ENCODE measurements at regions not wholly inside any gene's neighbourhood (a gene's known extent, or its start where the extent isn't known, plus 50 kb on each side); places are given as distances from the start of the nearest gene placed in this dataset.

GRCh38 chr11:8833568-8834315 lies 77.2 kb upstream of the AKIP1 start:
- H3K27ac ChIP-seq (ENCODE audit: low read length): no peak overlapping the region
- no peak overlapping the region for H3K4me3 ChIP-seq (ENCODE audit: low read length)
- H3K27me3 ChIP-seq (ENCODE audit: control insufficient read depth, insufficient read depth, low read length): no peaks in the 10 kb centered on the region
- no peaks in the 10 kb centered on the region for H3K36me3 ChIP-seq (ENCODE audit: control insufficient read depth, insufficient read depth, low read length)
- no peak for DNase-seq
- no peaks in the 10 kb centered on the region for H3K4me1 ChIP-seq (ENCODE audit: control insufficient read depth, insufficient read depth, low read length)
- WGBS (ENCODE audit: insufficient coverage, low lambda C conversion rate): 100% methylated on average over 1 of the region's 4 CpGs
- no peaks in the 10 kb centered on the region for H3K9me3 ChIP-seq (ENCODE audit: control insufficient read depth, low read depth, low read length)

GRCh38 chr11:8834379-8834778 lies 76.6 kb upstream of the AKIP1 start:
- WGBS (ENCODE audit: insufficient coverage, low lambda C conversion rate): 89% methylated on average over 1 of the region's 5 CpGs
- no peak for DNase-seq
- Histone ChIP-seq H3K27ac (ENCODE audit: low read length) (no peak overlapping the region), H3K27me3 (ENCODE audit: control insufficient read depth, insufficient read depth, low read length) (no peaks in the 10 kb centered on the region), H3K4me3 (ENCODE audit: low read length) (no peak overlapping the region), H3K4me1 (ENCODE audit: control insufficient read depth, insufficient read depth, low read length) (peaks cover under 1% of the 10 kb centered on the region), H3K36me3 (ENCODE audit: control insufficient read depth, insufficient read depth, low read length) (no peaks in the 10 kb centered on the region), H3K9me3 (ENCODE audit: control insufficient read depth, low read depth, low read length) (no peaks in the 10 kb centered on the region)

- no peak overlapping the region for H3K4me3 ChIP-seq (ENCODE audit: low read length)
- peak overlapping the region; percentile 25 for H3K27ac ChIP-seq (ENCODE audit: low read length)
- DNase-seq: no peak
- H3K9me3 ChIP-seq (ENCODE audit: control insufficient read depth, low read depth, low read length): no peaks in the 10 kb centered on the region
- no peaks in the 10 kb centered on the region for H3K27me3 ChIP-seq (ENCODE audit: control insufficient read depth, insufficient read depth, low read length)
- 60% methylated on average over 4 of the region's 7 CpGs for WGBS (ENCODE audit: insufficient coverage, low lambda C conversion rate)
- no peaks in the 10 kb centered on the region for H3K36me3 ChIP-seq (ENCODE audit: control insufficient read depth, insufficient read depth, low read length)
- peaks cover 14% of the 10 kb centered on the region for H3K4me1 ChIP-seq (ENCODE audit: control insufficient read depth, insufficient read depth, low read length)
Measured at GRCh38 chr11:8838248-8838647, 72.7 kb upstream of the AKIP1 start.

GRCh38 chr11:8839306-8839956 lies 71.6 kb upstream of the AKIP1 start:
- Histone ChIP-seq H3K9me3 (ENCODE audit: control insufficient read depth, low read depth, low read length) (no peaks in the 10 kb centered on the region), H3K4me1 (ENCODE audit: control insufficient read depth, insufficient read depth, low read length) (peaks cover 14% of the 10 kb centered on the region), H3K27ac (ENCODE audit: low read length) (peak overlapping the region; percentile 6), H3K36me3 (ENCODE audit: control insufficient read depth, insufficient read depth, low read length) (no peaks in the 10 kb centered on the region), H3K27me3 (ENCODE audit: control insufficient read depth, insufficient read depth, low read length) (no peaks in the 10 kb centered on the region), H3K4me3 (ENCODE audit: low read length) (no peak overlapping the region)
- no peak for DNase-seq
- no CpG with 5 or more reads among the region's 1 CpG for WGBS (ENCODE audit: insufficient coverage, low lambda C conversion rate)

- Histone ChIP-seq H3K4me3 (ENCODE audit: low read length) (no peak overlapping the region), H3K27me3 (ENCODE audit: control insufficient read depth, insufficient read depth, low read length) (no peaks in the 10 kb centered on the region), H3K4me1 (ENCODE audit: control insufficient read depth, insufficient read depth, low read length) (peaks cover 14% of the 10 kb centered on the region), H3K27ac (ENCODE audit: low read length) (peak overlapping the region; percentile 6), H3K9me3 (ENCODE audit: control insufficient read depth, low read depth, low read length) (no peaks in the 10 kb centered on the region), H3K36me3 (ENCODE audit: control insufficient read depth, insufficient read depth, low read length) (no peaks in the 10 kb centered on the region)
- peak in 1 of 2 donors; percentile 65 for DNase-seq
- WGBS (ENCODE audit: insufficient coverage, low lambda C conversion rate): 40% methylated on average over 1 of the region's 8 CpGs
Measured at GRCh38 chr11:8839957-8840945, 70.7 kb upstream of the AKIP1 start.

GRCh38 chr11:8841899-8842298 lies 69.1 kb upstream of the AKIP1 start:
- no peaks in the 10 kb centered on the region for H3K9me3 ChIP-seq (ENCODE audit: control insufficient read depth, low read depth, low read length)
- no peaks in the 10 kb centered on the region for H3K27me3 ChIP-seq (ENCODE audit: control insufficient read depth, insufficient read depth, low read length)
- no peak overlapping the region for H3K4me3 ChIP-seq (ENCODE audit: low read length)
- 100% methylated on average over 1 of the region's 7 CpGs for WGBS (ENCODE audit: insufficient coverage, low lambda C conversion rate)
- H3K36me3 ChIP-seq (ENCODE audit: control insufficient read depth, insufficient read depth, low read length): no peaks in the 10 kb centered on the region
- H3K27ac ChIP-seq (ENCODE audit: low read length): no peak overlapping the region
- peak in 1 of 2 donors; percentile 63 for DNase-seq
- peaks cover 14% of the 10 kb centered on the region for H3K4me1 ChIP-seq (ENCODE audit: control insufficient read depth, insufficient read depth, low read length)

GRCh38 chr11:8858808-8859207 lies 52.2 kb upstream of the AKIP1 start:
- H3K36me3 ChIP-seq (ENCODE audit: control insufficient read depth, insufficient read depth, low read length): no peaks in the 10 kb centered on the region
- no peaks in the 10 kb centered on the region for H3K27me3 ChIP-seq (ENCODE audit: control insufficient read depth, insufficient read depth, low read length)
- DNase-seq: no peak
- H3K27ac ChIP-seq (ENCODE audit: low read length): no peak overlapping the region
- WGBS (ENCODE audit: insufficient coverage, low lambda C conversion rate): no CpG with 5 or more reads among the region's 2 CpGs
- no peaks in the 10 kb centered on the region for H3K9me3 ChIP-seq (ENCODE audit: control insufficient read depth, low read depth, low read length)
- H3K4me1 ChIP-seq (ENCODE audit: control insufficient read depth, insufficient read depth, low read length): no peaks in the 10 kb centered on the region
- H3K4me3 ChIP-seq (ENCODE audit: low read length): no peak overlapping the region

All from large intestine (tissue), 3 donors.